ENCODE measurements at regions not wholly inside any gene's neighbourhood (a gene's known extent, or its start where the extent isn't known, plus 50 kb on each side); places are given as distances from the start of the nearest gene placed in this dataset.

GRCh38 chr2:19542796-19543662, 184.6 kb upstream of the OSR1 start:
- no peak overlapping the region for H3K4me3 ChIP-seq (ENCODE audit: control insufficient read depth, low read depth, low read length)
- DNase-seq (ENCODE audit: low read depth): peak; percentile 65
- TF ChIP-seq CTCF (conservative IDR thresholded peaks at IDR 0.05; ENCODE audit: control insufficient read depth, insufficient read depth, low read depth, low read length): no peak

GRCh38 chr2:19541884-19542283, 183.5 kb upstream of the OSR1 start:
- H3K4me3 ChIP-seq (ENCODE audit: control insufficient read depth, low read depth, low read length): no peak overlapping the region
- no peak for DNase-seq (ENCODE audit: low read depth)
- no peak for TF ChIP-seq CTCF (conservative IDR thresholded peaks at IDR 0.05; ENCODE audit: control insufficient read depth, insufficient read depth, low read depth, low read length)

- no peak overlapping the region for H3K4me3 ChIP-seq (ENCODE audit: control insufficient read depth, low read depth, low read length)
- TF ChIP-seq CTCF (conservative IDR thresholded peaks at IDR 0.05; ENCODE audit: control insufficient read depth, insufficient read depth, low read depth, low read length): no peak
- DNase-seq (ENCODE audit: low read depth): peak; percentile 97
Measured at GRCh38 chr2:19540739-19541525, 182.5 kb upstream of the OSR1 start.

GRCh38 chr2:19538411-19538963, 180.1 kb upstream of the OSR1 start:
- DNase-seq (ENCODE audit: low read depth): peak; percentile 97
- H3K4me3 ChIP-seq (ENCODE audit: control insufficient read depth, low read depth, low read length): no peak overlapping the region
- no peak for TF ChIP-seq CTCF (conservative IDR thresholded peaks at IDR 0.05; ENCODE audit: control insufficient read depth, insufficient read depth, low read depth, low read length)

- no peak overlapping the region for H3K4me3 ChIP-seq (ENCODE audit: control insufficient read depth, low read depth, low read length)
- peak; percentile 64 for DNase-seq (ENCODE audit: low read depth)
- TF ChIP-seq CTCF (conservative IDR thresholded peaks at IDR 0.05; ENCODE audit: control insufficient read depth, insufficient read depth, low read depth, low read length): no peak
Measured at GRCh38 chr2:19536136-19536535, 177.7 kb upstream of the OSR1 start.

GRCh38 chr2:19532547-19533196, 174.2 kb upstream of the OSR1 start:
- DNase-seq (ENCODE audit: low read depth): peak; percentile 76
- TF ChIP-seq CTCF (conservative IDR thresholded peaks at IDR 0.05; ENCODE audit: control insufficient read depth, insufficient read depth, low read depth, low read length): no peak
- H3K4me3 ChIP-seq (ENCODE audit: control insufficient read depth, low read depth, low read length): no peak overlapping the region
